Peyer's patch (tissue), 4 donors: ENCODE measurements at regions not wholly inside any gene's neighbourhood (a gene's known extent, or its start where the extent isn't known, plus 50 kb on each side); places are given as distances from the start of the nearest gene placed in this dataset.

Source experiments
- POLR2A ChIP-seq, 2 donors: fragments of 450-650 bp; IDR thresholded peaks; one replicate each; pipeline ENCODE4 v1.5.1; 2017; ENCODE audit warnings: antibody characterized with exemption in 2 of 2, mild to moderate bottlenecking in 2 of 2, moderate library complexity in 2 of 2
- TF ChIP-seq, protein P1 (sequence below), 6 experiments: fragments of 450-650 bp in 4 of 6; fragments of 200-600 bp in 2 of 6; sonication (generic) in 1 of 6; IDR thresholded peaks; one replicate each; pipeline ENCODE4 v1.5.1; 2017 to 2019; ENCODE audit warnings: antibody characterized with exemption in 6 of 6, mild to moderate bottlenecking in 3 of 6, moderate library complexity in 1 of 6

DNA sequence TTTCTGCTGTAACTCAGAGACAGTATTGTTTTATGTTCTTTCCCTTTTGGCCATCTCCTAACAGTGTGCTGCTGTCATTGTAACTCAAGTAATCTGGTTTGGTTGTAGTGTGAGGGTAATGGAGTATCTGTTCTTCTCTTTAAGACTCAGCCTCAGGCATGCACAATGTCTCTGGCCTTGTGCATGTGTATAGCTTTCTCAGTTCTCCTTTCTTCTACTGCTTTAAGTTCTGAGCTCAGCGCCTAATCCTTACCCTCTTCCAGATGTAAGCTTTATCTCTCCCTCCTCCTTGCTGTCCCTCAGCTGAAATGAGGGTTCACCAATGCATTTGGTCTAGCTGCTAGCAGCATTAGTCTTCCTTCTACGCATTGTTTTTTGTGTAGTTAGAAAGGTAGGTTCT lies 1420.4 kb upstream of the PRMT6 start:
- TF ChIP-seq, protein P1, sequence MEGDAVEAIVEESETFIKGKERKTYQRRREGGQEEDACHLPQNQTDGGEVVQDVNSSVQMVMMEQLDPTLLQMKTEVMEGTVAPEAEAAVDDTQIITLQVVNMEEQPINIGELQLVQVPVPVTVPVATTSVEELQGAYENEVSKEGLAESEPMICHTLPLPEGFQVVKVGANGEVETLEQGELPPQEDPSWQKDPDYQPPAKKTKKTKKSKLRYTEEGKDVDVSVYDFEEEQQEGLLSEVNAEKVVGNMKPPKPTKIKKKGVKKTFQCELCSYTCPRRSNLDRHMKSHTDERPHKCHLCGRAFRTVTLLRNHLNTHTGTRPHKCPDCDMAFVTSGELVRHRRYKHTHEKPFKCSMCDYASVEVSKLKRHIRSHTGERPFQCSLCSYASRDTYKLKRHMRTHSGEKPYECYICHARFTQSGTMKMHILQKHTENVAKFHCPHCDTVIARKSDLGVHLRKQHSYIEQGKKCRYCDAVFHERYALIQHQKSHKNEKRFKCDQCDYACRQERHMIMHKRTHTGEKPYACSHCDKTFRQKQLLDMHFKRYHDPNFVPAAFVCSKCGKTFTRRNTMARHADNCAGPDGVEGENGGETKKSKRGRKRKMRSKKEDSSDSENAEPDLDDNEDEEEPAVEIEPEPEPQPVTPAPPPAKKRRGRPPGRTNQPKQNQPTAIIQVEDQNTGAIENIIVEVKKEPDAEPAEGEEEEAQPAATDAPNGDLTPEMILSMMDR (IDR thresholded peaks at IDR 0.05): no peak
- TF ChIP-seq POLR2A (IDR thresholded peaks at IDR 0.05): no peak
